SK-N-SH treated with all-trans-retinoic acid at 6 μM for 48 hours (cell line): ENCODE measurements at regions not wholly inside any gene's neighbourhood (a gene's known extent, or its start where the extent isn't known, plus 50 kb on each side); places are given as distances from the start of the nearest gene placed in this dataset.

Source experiments
- ATAC-seq: fragments of 200-7000 bp; cut with Tn5 transposase; 3 replicates; pipeline ENCODE4 v1.9.1; 2020; ENCODE audit warnings: mild to moderate bottlenecking, moderate library complexity
- ARNTL ChIP-seq: fragments of 450-650 bp; formaldehyde crosslinking; IDR thresholded peaks from 2 replicates; pipeline ENCODE4 v1.5.0; 2020; ENCODE audit warnings: low read depth, mild to moderate bottlenecking, moderate library complexity, borderline replicate concordance
- BACH2 ChIP-seq: fragments of 250-450 bp; sonication (Bioruptor Pico); IDR thresholded peaks from 2 replicates; pipeline ENCODE4 v1.9.0; 2021; ENCODE audit warnings: mild to moderate bottlenecking, borderline replicate concordance
- CSDC2 ChIP-seq: fragments of 250-450 bp; sonication (Bioruptor Pico); IDR thresholded peaks from 2 replicates; pipeline ENCODE4 v1.5.0; 2020; ENCODE audit warnings: mild to moderate bottlenecking, moderate library complexity
- ESRRG ChIP-seq: fragments of 250-450 bp; sonication (Bioruptor Pico); IDR thresholded peaks from 2 replicates; pipeline ENCODE4 v1.6.1; 2021; ENCODE audit warnings: mild to moderate bottlenecking
- GLIS3 ChIP-seq: fragments of 250-450 bp; sonication (Bioruptor Pico); IDR thresholded peaks from 2 replicates; pipeline ENCODE4 v1.5.0; 2020; ENCODE audit warnings: mild to moderate bottlenecking, moderate library complexity
- ISL1 ChIP-seq: fragments of 250-450 bp; sonication (Bioruptor Pico); IDR thresholded peaks from 2 replicates; pipeline ENCODE4 v2.1.2; 2022; ENCODE audit warnings: mild to moderate bottlenecking, moderate library complexity
- OSR1 ChIP-seq: fragments of 250-450 bp; sonication (Bioruptor Pico); IDR thresholded peaks from 2 replicates; pipeline ENCODE4 v1.8.0; 2022; ENCODE audit warnings: moderate library complexity, mild to moderate bottlenecking, inconsistent platforms
- PPARA ChIP-seq: fragments of 250-450 bp; sonication (Bioruptor Pico); IDR thresholded peaks from 2 replicates; pipeline ENCODE4 v1.5.0; 2020; ENCODE audit warnings: mild to moderate bottlenecking, borderline replicate concordance
- RARB ChIP-seq: fragments of 250-450 bp; sonication (Bioruptor Pico); IDR thresholded peaks from 2 replicates; pipeline ENCODE4 v1.8.0; 2021; ENCODE audit warnings: mild to moderate bottlenecking, moderate library complexity
- SNAI2 ChIP-seq: fragments of 250-450 bp; sonication (Bioruptor Pico); IDR thresholded peaks from 2 replicates; pipeline ENCODE4 v1.5.0; 2020; ENCODE audit warnings: mild to moderate bottlenecking, moderate library complexity
- TCF4 ChIP-seq: fragments of 250-450 bp; sonication (Bioruptor Pico); IDR thresholded peaks from 2 replicates; pipeline ENCODE4 v1.8.0; 2021; ENCODE audit warnings: mild to moderate bottlenecking, moderate library complexity, borderline replicate concordance
- TOX ChIP-seq: fragments of 250-450 bp; sonication (Bioruptor Pico); IDR thresholded peaks from 2 replicates; pipeline ENCODE4 v1.8.0; 2021; ENCODE audit warnings: mild to moderate bottlenecking, moderate library complexity, borderline replicate concordance
- ZC3H10 ChIP-seq: fragments of 250-450 bp; sonication (Bioruptor Pico); IDR thresholded peaks from 2 replicates; pipeline ENCODE4 v1.5.1; 2021; ENCODE audit warnings: mild to moderate bottlenecking, moderate library complexity
- ZFP3 ChIP-seq: fragments of 250-450 bp; sonication (Bioruptor Pico); IDR thresholded peaks from 2 replicates; pipeline ENCODE4 v1.5.0; 2020; ENCODE audit warnings: mild to moderate bottlenecking, moderate library complexity
- ZFP30 ChIP-seq: fragments of 450-650 bp; formaldehyde crosslinking; IDR thresholded peaks from 2 replicates; pipeline ENCODE4 v1.5.0; 2022; ENCODE audit warnings: mild to moderate bottlenecking, moderate library complexity
- ZNF565 ChIP-seq: fragments of 450-650 bp; formaldehyde crosslinking; conservative IDR thresholded peaks from 2 replicates; pipeline ENCODE4 v1.5.0; 2020; ENCODE audit warnings: low read depth, mild to moderate bottlenecking, moderate library complexity
- ZNF70 ChIP-seq: fragments of 450-650 bp; formaldehyde crosslinking; IDR thresholded peaks from 2 replicates; pipeline ENCODE4 v1.5.0; 2020; ENCODE audit warnings: mild to moderate bottlenecking, moderate library complexity
- ZNF8 ChIP-seq: fragments of 450-650 bp; formaldehyde crosslinking; IDR thresholded peaks from 2 replicates; pipeline ENCODE4 v1.5.0; 2020; ENCODE audit warnings: mild to moderate bottlenecking, moderate library complexity
- TF ChIP-seq, protein P1 (sequence below): fragments of 250-450 bp; sonication (Bioruptor Pico); IDR thresholded peaks from 2 replicates; pipeline ENCODE4 v1.5.1; 2021; ENCODE audit warnings: mild to moderate bottlenecking, moderate library complexity
- TF ChIP-seq, protein P2 (sequence below): fragments of 250-450 bp; sonication (Bioruptor Pico); IDR thresholded peaks from 2 replicates; pipeline ENCODE4 v1.5.1; 2020; ENCODE audit warnings: low read depth, mild to moderate bottlenecking, moderate library complexity
- TF ChIP-seq, protein P3 (sequence below): fragments of 250-450 bp; sonication (Bioruptor Pico); IDR thresholded peaks from 2 replicates; pipeline ENCODE4 v1.5.0; 2020; ENCODE audit warnings: mild to moderate bottlenecking, moderate library complexity
- TF ChIP-seq, protein P4 (sequence below): fragments of 250-450 bp; sonication (Bioruptor Pico); IDR thresholded peaks from 2 replicates; pipeline ENCODE4 v1.8.0; 2020; ENCODE audit warnings: mild to moderate bottlenecking, moderate library complexity, borderline replicate concordance
- TF ChIP-seq, protein P5 (sequence below): fragments of 250-450 bp; sonication (Bioruptor Pico); IDR thresholded peaks from 2 replicates; pipeline ENCODE4 v1.8.0; 2021; ENCODE audit warnings: low read depth, mild to moderate bottlenecking, moderate library complexity, borderline replicate concordance

DNA sequence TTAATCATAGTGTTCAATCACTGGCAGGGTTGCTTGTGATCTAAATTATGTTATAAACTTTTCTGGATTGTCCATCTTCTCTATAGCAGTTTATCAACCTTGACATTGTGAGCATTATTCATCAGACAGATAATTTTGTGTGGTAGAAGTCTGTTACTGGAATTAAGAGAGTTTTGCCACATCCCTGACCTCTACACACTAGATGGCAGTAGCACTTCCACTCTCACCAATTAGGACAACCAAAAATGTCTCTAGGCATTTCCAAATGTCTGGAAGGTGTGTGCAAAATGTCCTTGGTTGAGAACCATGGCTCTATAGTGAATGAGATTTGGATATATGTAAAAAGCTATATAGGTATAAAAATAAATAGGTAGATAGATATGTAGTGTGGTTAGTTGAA is 324.1 kb upstream of the FAM47C start:
- ATAC-seq: no peak
- TF ChIP-seq, protein P1, sequence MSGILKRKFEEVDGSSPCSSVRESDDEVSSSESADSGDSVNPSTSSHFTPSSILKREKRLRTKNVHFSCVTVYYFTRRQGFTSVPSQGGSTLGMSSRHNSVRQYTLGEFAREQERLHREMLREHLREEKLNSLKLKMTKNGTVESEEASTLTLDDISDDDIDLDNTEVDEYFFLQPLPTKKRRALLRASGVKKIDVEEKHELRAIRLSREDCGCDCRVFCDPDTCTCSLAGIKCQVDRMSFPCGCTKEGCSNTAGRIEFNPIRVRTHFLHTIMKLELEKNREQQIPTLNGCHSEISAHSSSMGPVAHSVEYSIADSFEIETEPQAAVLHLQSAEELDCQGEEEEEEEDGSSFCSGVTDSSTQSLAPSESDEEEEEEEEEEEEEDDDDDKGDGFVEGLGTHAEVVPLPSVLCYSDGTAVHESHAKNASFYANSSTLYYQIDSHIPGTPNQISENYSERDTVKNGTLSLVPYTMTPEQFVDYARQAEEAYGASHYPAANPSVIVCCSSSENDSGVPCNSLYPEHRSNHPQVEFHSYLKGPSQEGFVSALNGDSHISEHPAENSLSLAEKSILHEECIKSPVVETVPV: no peak
- no peak for TF ChIP-seq TCF4 (CRISPR knock-in tag)
- TF ChIP-seq SNAI2 (CRISPR knock-in tag): no peak
- no peak for TF ChIP-seq ARNTL
- TF ChIP-seq RARB (CRISPR knock-in tag): no peak
- no peak for TF ChIP-seq ESRRG
- TF ChIP-seq TOX (CRISPR knock-in tag): no peak

DNA sequence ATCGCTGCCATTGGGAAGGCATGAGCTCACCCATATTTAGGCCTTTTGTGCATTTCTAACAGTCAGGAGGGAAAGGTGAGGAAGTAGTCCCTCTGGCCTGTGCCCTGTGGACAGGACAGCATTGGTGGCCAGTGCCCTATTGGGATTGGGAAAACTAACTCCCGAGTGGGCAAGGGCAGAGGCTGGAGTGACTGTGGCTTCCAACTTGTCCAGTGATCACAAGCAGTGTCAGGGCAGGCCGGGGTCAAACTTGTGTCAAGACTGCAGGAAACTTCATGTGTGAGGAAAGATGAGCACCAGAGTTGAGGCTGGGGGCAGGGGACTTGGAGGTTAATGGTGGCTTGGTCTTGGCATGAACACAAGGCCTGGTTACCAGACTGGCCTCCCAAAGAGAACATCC is 286.2 kb upstream of the FAM47C start:
- no peak for TF ChIP-seq ESRRG
- no peak for TF ChIP-seq ZNF565 (CRISPR knock-in tag)
- TF ChIP-seq, all 23 proteins: peak for 0
- ATAC-seq: no peak

DNA sequence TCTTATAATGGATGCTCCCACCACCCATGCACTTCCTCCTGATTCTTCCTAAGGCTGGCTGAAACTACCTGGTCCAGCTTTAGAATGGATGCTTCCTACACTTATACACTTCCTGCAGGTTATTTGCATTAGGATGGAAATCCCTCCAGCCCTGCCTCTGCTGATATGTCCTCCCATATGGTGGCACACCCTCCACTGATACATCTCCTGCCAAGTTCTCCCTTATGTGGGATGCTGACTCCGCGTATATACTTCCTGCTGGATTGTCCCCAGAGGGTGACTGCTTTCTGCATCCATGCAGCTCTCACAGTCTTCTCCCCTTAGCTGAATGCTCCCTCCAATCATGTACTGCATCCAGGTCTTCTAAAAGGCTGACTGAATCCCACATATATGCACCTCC is 254.6 kb upstream of the FAM47C start:
- no peak for ATAC-seq
- TF ChIP-seq ISL1 (no peak), ARNTL (no peak)
- TF ChIP-seq, protein P2, sequence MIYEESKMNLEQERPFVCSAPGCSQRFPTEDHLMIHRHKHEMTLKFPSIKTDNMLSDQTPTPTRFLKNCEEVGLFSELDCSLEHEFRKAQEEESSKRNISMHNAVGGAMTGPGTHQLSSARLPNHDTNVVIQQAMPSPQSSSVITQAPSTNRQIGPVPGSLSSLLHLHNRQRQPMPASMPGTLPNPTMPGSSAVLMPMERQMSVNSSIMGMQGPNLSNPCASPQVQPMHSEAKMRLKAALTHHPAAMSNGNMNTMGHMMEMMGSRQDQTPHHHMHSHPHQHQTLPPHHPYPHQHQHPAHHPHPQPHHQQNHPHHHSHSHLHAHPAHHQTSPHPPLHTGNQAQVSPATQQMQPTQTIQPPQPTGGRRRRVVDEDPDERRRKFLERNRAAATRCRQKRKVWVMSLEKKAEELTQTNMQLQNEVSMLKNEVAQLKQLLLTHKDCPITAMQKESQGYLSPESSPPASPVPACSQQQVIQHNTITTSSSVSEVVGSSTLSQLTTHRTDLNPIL: no peak

DNA sequence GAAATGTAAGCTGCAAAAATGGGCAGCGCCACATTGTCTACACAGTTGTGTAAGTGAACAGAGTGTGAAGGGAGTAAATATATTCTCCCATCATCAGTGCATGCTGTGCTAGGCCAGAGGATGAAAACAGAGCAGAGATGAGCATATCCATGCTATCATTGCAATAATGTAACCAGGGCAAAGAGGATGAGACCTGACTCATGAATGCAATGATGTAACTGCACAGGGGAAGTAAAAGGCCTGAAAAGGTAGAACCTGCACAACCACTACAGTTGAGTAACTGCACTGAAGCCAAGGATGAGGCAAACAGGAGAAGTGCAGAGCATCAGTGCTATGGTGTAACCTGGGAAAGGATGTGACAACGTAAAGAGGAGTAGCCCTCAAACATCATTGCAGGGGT is 220.4 kb upstream of the FAM47C start:
- ATAC-seq: no peak
- TF ChIP-seq ZNF565 (CRISPR knock-in tag): no peak
- TF ChIP-seq BACH2 (CRISPR knock-in tag): no peak
- no peak for TF ChIP-seq ZFP3 (CRISPR knock-in tag)
- TF ChIP-seq CSDC2 (CRISPR knock-in tag): no peak
- no peak for TF ChIP-seq ZFP30 (CRISPR knock-in tag)
- TF ChIP-seq, protein P3, sequence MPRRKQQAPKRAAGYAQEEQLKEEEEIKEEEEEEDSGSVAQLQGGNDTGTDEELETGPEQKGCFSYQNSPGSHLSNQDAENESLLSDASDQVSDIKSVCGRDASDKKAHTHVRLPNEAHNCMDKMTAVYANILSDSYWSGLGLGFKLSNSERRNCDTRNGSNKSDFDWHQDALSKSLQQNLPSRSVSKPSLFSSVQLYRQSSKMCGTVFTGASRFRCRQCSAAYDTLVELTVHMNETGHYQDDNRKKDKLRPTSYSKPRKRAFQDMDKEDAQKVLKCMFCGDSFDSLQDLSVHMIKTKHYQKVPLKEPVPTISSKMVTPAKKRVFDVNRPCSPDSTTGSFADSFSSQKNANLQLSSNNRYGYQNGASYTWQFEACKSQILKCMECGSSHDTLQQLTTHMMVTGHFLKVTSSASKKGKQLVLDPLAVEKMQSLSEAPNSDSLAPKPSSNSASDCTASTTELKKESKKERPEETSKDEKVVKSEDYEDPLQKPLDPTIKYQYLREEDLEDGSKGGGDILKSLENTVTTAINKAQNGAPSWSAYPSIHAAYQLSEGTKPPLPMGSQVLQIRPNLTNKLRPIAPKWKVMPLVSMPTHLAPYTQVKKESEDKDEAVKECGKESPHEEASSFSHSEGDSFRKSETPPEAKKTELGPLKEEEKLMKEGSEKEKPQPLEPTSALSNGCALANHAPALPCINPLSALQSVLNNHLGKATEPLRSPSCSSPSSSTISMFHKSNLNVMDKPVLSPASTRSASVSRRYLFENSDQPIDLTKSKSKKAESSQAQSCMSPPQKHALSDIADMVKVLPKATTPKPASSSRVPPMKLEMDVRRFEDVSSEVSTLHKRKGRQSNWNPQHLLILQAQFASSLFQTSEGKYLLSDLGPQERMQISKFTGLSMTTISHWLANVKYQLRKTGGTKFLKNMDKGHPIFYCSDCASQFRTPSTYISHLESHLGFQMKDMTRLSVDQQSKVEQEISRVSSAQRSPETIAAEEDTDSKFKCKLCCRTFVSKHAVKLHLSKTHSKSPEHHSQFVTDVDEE (CRISPR knock-in tag): no peak
- no peak for TF ChIP-seq ZC3H10 (CRISPR knock-in tag)
- TF ChIP-seq RARB (CRISPR knock-in tag): no peak
- no peak for TF ChIP-seq ESRRG
- no peak for TF ChIP-seq GLIS3 (CRISPR knock-in tag)
- TF ChIP-seq ARNTL: no peak
- no peak for TF ChIP-seq OSR1
- TF ChIP-seq, protein P2: no peak
- TF ChIP-seq ISL1: no peak

DNA sequence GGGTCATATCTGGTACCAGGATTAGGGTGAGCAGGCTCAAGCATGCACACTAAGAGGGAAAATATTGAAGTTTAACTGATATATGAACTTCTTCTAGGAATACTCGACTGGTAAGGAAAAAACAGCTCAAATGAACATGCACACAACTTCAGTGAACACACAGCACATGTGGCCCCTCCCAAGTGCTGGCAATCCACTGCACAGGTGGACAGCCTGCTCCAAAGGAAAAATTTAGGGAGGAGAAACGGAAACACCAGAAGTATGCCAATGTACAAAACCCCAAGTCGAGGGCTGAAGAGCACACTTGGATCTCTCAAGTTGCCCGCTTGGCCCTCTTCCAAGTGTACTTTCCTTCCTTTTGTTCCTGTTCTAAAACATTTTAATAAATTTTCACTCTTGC is 205.0 kb upstream of the FAM47C start:
- TF ChIP-seq, protein P4, sequence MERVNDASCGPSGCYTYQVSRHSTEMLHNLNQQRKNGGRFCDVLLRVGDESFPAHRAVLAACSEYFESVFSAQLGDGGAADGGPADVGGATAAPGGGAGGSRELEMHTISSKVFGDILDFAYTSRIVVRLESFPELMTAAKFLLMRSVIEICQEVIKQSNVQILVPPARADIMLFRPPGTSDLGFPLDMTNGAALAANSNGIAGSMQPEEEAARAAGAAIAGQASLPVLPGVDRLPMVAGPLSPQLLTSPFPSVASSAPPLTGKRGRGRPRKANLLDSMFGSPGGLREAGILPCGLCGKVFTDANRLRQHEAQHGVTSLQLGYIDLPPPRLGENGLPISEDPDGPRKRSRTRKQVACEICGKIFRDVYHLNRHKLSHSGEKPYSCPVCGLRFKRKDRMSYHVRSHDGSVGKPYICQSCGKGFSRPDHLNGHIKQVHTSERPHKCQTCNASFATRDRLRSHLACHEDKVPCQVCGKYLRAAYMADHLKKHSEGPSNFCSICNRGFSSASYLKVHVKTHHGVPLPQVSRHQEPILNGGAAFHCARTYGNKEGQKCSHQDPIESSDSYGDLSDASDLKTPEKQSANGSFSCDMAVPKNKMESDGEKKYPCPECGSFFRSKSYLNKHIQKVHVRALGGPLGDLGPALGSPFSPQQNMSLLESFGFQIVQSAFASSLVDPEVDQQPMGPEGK (CRISPR knock-in tag): no peak
- no peak for TF ChIP-seq CSDC2 (CRISPR knock-in tag)
- no peak for TF ChIP-seq ARNTL
- TF ChIP-seq TCF4 (CRISPR knock-in tag): no peak
- no peak for TF ChIP-seq ESRRG
- no peak for TF ChIP-seq PPARA (CRISPR knock-in tag)
- no peak for TF ChIP-seq BACH2 (CRISPR knock-in tag)
- no peak for TF ChIP-seq RARB (CRISPR knock-in tag)
- no peak for TF ChIP-seq ISL1
- no peak for TF ChIP-seq ZNF8 (CRISPR knock-in tag)
- TF ChIP-seq ZNF565 (CRISPR knock-in tag): no peak
- no peak for TF ChIP-seq ZFP30 (CRISPR knock-in tag)
- TF ChIP-seq ZNF70 (CRISPR knock-in tag): no peak
- TF ChIP-seq, protein P5, sequence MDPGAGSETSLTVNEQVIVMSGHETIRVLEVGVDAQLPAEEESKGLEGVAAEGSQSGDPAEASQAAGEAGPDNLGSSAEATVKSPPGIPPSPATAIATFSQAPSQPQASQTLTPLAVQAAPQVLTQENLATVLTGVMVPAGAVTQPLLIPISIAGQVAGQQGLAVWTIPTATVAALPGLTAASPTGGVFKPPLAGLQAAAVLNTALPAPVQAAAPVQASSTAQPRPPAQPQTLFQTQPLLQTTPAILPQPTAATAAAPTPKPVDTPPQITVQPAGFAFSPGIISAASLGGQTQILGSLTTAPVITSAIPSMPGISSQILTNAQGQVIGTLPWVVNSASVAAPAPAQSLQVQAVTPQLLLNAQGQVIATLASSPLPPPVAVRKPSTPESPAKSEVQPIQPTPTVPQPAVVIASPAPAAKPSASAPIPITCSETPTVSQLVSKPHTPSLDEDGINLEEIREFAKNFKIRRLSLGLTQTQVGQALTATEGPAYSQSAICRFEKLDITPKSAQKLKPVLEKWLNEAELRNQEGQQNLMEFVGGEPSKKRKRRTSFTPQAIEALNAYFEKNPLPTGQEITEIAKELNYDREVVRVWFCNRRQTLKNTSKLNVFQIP (CRISPR knock-in tag): no peak
- no peak for TF ChIP-seq OSR1
- no peak for ATAC-seq
